Upper lobe of left lung (tissue), 6 donors: ENCODE measurements at regions not wholly inside any gene's neighbourhood (a gene's known extent, or its start where the extent isn't known, plus 50 kb on each side); places are given as distances from the start of the nearest gene placed in this dataset.

ENCODE experiments used
- ATAC-seq, 2 donors: fragments of 200-7000 bp; cut with Tn5 transposase; one replicate each; pipeline ENCODE4 v1.9.1; 2022; ENCODE audit warnings: mild to moderate bottlenecking in 2 of 2, moderate library complexity in 2 of 2; ENCODE audit not compliant: low FRiP score in 2 of 2
- DNase-seq, 2 donors: peaks; one replicate each; pipeline ENCODE4 v3.0.0-alpha.2; 2019 to 2020
- H3K27ac ChIP-seq, 4 donors: fragments of 200-600 bp; sonication (generic); one replicate each; pipeline ENCODE4 v1.5.1; 2016 to 2019
- H3K27me3 ChIP-seq, 4 donors: fragments of 200-600 bp; sonication (generic); one replicate each; pipeline ENCODE4 v1.5.1; 2017 to 2019
- H3K36me3 ChIP-seq, 4 donors: fragments of 200-600 bp; sonication (generic); one replicate each; pipeline ENCODE4 v1.5.1; 2016 to 2019
- H3K4me1 ChIP-seq, 4 donors: fragments of 200-600 bp; sonication (generic); one replicate each; pipeline ENCODE4 v1.5.1; 2018 to 2019
- H3K4me3 ChIP-seq, 4 donors: fragments of 200-600 bp; sonication (generic); one replicate each; pipeline ENCODE4 v1.5.1; 2017 to 2019; ENCODE audit warnings: mild to moderate bottlenecking in 2 of 4, moderate library complexity in 1 of 4
- H3K9me3 ChIP-seq, 4 donors: fragments of 200-600 bp; sonication (generic); one replicate each; pipeline ENCODE4 v1.5.1; 2018 to 2019
- CTCF ChIP-seq, 6 experiments: fragments of 450-650 bp in 4 of 6; fragments of 200-600 bp in 2 of 6; sonication (generic) in 2 of 6; IDR thresholded peaks; one replicate each; pipeline ENCODE4 v1.5.1; 2016 to 2019; ENCODE audit warnings: antibody characterized with exemption in 6 of 6
- EP300 ChIP-seq, 4 donors: sonication (generic); formaldehyde crosslinking; IDR thresholded peaks; one replicate each; pipeline ENCODE4 v1.5.1; 2017; ENCODE audit warnings: antibody characterized with exemption in 4 of 4, control low read depth in 2 of 4
- POLR2A ChIP-seq, 4 donors: fragments of 450-650 bp; IDR thresholded peaks; one replicate each; pipeline ENCODE4 v1.5.1; 2016 to 2017; ENCODE audit warnings: antibody characterized with exemption in 4 of 4, mild to moderate bottlenecking in 2 of 4
- POLR2AphosphoS5 ChIP-seq, 2 donors: sonication (generic); formaldehyde crosslinking; IDR thresholded peaks; one replicate each; pipeline ENCODE4 v1.5.1; 2017; ENCODE audit warnings: antibody characterized with exemption in 2 of 2
- WGBS, 2 donors: methylation state at CpG; one replicate each; pipeline ENCODE4 v1.1.5; 2017 to 2018; 5-methylcytosine and 5-hydroxymethylcytosine counted together
- donor health status: DM: no; HTN: no; CAD: no; lungs with moderate emphysema.
- donor health status: DM: no; HTN: yes; CAD: no; lungs with severe emphysema.

GRCh38 chr20:57791178-57791962, 81.6 kb upstream of the PMEPA1 start:
- ATAC-seq: no peak
- H3K27ac ChIP-seq: no peak overlapping the region
- H3K4me1 ChIP-seq: no peaks in the 10 kb centered on the region
- 88 to 91% methylated on average over 15 of the region's 15 CpGs for WGBS, 2 donors
- no peaks in the 10 kb centered on the region for H3K36me3 ChIP-seq
- H3K4me3 ChIP-seq: no peak overlapping the region
- TF ChIP-seq CTCF (IDR thresholded peaks at IDR 0.05) (no peak), EP300 (IDR thresholded peaks at IDR 0.05) (no peak), POLR2AphosphoS5 (IDR thresholded peaks at IDR 0.05) (no peak), POLR2A (IDR thresholded peaks at IDR 0.05) (no peak)
- no peak for DNase-seq
- H3K27me3 ChIP-seq: no peaks in the 10 kb centered on the region
- H3K9me3 ChIP-seq: no peaks in the 10 kb centered on the region

- H3K27me3 ChIP-seq: no peaks in the 10 kb centered on the region
- H3K9me3 ChIP-seq: no peaks in the 10 kb centered on the region
- TF ChIP-seq CTCF (IDR thresholded peaks at IDR 0.05) (no peak), POLR2AphosphoS5 (IDR thresholded peaks at IDR 0.05) (no peak), EP300 (IDR thresholded peaks at IDR 0.05) (no peak), POLR2A (IDR thresholded peaks at IDR 0.05) (no peak)
- WGBS, 2 donors: 71 to 84% methylated on average over 8 of the region's 8 CpGs
- H3K36me3 ChIP-seq: no peaks in the 10 kb centered on the region
- no peak for ATAC-seq
- H3K4me3 ChIP-seq: no peak overlapping the region
- DNase-seq: peak in 1 of 2 donors; percentile 12
- no peaks in the 10 kb centered on the region for H3K4me1 ChIP-seq
- H3K27ac ChIP-seq: no peak overlapping the region
Observed at GRCh38 chr20:57790176-57790575, 80.4 kb upstream of the PMEPA1 start.

GRCh38 chr20:57788936-57789613, 79.3 kb upstream of the PMEPA1 start:
- no peaks in the 10 kb centered on the region for H3K4me1 ChIP-seq
- ATAC-seq (no peak), DNase-seq (peak in 1 of 2 donors; percentile 12)
- H3K27ac ChIP-seq: no peak overlapping the region
- H3K4me3 ChIP-seq: no peak overlapping the region
- H3K36me3 ChIP-seq: no peaks in the 10 kb centered on the region
- H3K27me3 ChIP-seq: no peaks in the 10 kb centered on the region
- no peaks in the 10 kb centered on the region for H3K9me3 ChIP-seq
- WGBS, 2 donors: 86 to 92% methylated on average over 17 to 19 of the region's 19 CpGs
- TF ChIP-seq POLR2A (IDR thresholded peaks at IDR 0.05) (no peak), CTCF (IDR thresholded peaks at IDR 0.05) (no peak), POLR2AphosphoS5 (IDR thresholded peaks at IDR 0.05) (no peak), EP300 (IDR thresholded peaks at IDR 0.05) (no peak)

GRCh38 chr20:57787990-57788781, 78.4 kb upstream of the PMEPA1 start:
- Histone ChIP-seq H3K4me1 (no peaks in the 10 kb centered on the region), H3K27ac (no peak overlapping the region), H3K9me3 (no peaks in the 10 kb centered on the region), H3K36me3 (no peaks in the 10 kb centered on the region), H3K4me3 (no peak overlapping the region), H3K27me3 (no peaks in the 10 kb centered on the region)
- DNase-seq (peak; percentile 8 to 52), ATAC-seq (no peak)
- 82 to 89% methylated on average over 14 to 15 of the region's 17 CpGs for WGBS, 2 donors
- TF ChIP-seq POLR2A (IDR thresholded peaks at IDR 0.05): no peak
- TF ChIP-seq CTCF (IDR thresholded peaks at IDR 0.05): no peak
- TF ChIP-seq EP300 (IDR thresholded peaks at IDR 0.05): no peak
- no peak for TF ChIP-seq POLR2AphosphoS5 (IDR thresholded peaks at IDR 0.05)
